HFF-Myc (cell line): ENCODE measurements at regions not wholly inside any gene's neighbourhood (a gene's known extent, or its start where the extent isn't known, plus 50 kb on each side); places are given as distances from the start of the nearest gene placed in this dataset.

ENCODE experiments used
- DNase-seq: peaks from one replicate; pipeline ENCODE4 v3.0.0-alpha.2; 2011; ENCODE audit warnings: low read depth; ENCODE audit errors: extremely low read depth
- H3K4me3 ChIP-seq: replicated peaks from 2 replicates; pipeline ENCODE4 v1.5.1; 2011; ENCODE audit warnings: low read depth, mild to moderate bottlenecking, control low read depth, low read length
- CTCF ChIP-seq: IDR thresholded peaks from 2 replicates; pipeline ENCODE4 v1.5.1; 2012; ENCODE audit warnings: mild to moderate bottlenecking, low read depth, low read length, control low read depth; ENCODE audit errors: missing control alignments

GRCh38 chr1:208640295-208640694 lies 396.1 kb upstream of the PLXNA2 start:
- TF ChIP-seq CTCF: no peak
- H3K4me3 ChIP-seq: no peak overlapping the region
- no peak for DNase-seq

- no peak for TF ChIP-seq CTCF
- no peak for DNase-seq
- H3K4me3 ChIP-seq: no peak overlapping the region
Measured at GRCh38 chr1:208641579-208642280, 397.5 kb upstream of the PLXNA2 start.

DNA sequence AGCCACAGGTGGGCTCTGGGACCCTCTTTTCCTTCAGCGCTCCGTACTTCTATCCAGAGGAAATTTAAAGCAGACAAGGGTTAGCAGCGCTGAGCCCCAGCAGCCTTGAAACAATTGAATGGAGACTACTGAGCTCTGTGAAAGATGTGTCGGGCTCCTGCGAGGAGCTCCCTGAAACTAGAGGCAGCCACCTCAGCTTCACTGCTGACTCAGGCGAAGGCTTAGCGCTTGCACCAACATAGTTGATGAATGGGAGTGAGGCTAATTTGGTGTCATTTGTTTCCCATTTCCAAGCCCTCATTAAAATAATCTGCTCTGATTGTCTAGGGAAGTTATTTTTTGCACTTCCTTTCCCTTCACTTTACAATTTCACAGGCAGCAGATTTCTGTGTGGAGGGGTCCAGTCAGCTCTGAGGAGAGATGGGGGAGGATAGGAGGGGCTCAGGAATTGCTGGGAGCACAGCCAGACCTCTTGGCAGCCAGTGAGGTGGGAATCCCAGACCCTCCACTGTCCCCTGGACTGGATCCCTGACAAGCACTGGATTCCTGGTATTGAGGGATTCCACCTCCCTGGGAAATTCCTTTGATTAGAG lies 398.9 kb upstream of the PLXNA2 start:
- DNase-seq: no peak
- no peak for TF ChIP-seq CTCF
- no peak overlapping the region for H3K4me3 ChIP-seq

GRCh38 chr1:208644401-208645160 lies 400.4 kb upstream of the PLXNA2 start:
- no peak for DNase-seq
- TF ChIP-seq CTCF: no peak
- H3K4me3 ChIP-seq: no peak overlapping the region

GRCh38 chr1:208646431-208646830 lies 402.2 kb upstream of the PLXNA2 start:
- DNase-seq: no peak
- TF ChIP-seq CTCF: no peak
- H3K4me3 ChIP-seq: no peak overlapping the region

- H3K4me3 ChIP-seq: no peak overlapping the region
- no peak for DNase-seq
- TF ChIP-seq CTCF: no peak
Measured at GRCh38 chr1:208648146-208648545, 404.0 kb upstream of the PLXNA2 start.
